ENCODE measurements at regions not wholly inside any gene's neighbourhood (a gene's known extent, or its start where the extent isn't known, plus 50 kb on each side); places are given as distances from the start of the nearest gene placed in this dataset.
"Not testable (repeated sequence)": the region's sequence is repeated elsewhere in the genome, so short reads cannot be mapped to it uniquely, and the experiment has no call there.

- WGBS, 5 donors: 93 to 99% (median 97%) methylated on average over 3 of the region's 3 CpGs
These were observed 303.7 kb downstream of the INHBA start for GRCh38 chr7:41399171-41399570.

GRCh38 chr7:41391818-41392217, 311.1 kb downstream of the INHBA start:
- no peak overlapping the region for H3K27ac ChIP-seq
- TF ChIP-seq, protein P1, sequence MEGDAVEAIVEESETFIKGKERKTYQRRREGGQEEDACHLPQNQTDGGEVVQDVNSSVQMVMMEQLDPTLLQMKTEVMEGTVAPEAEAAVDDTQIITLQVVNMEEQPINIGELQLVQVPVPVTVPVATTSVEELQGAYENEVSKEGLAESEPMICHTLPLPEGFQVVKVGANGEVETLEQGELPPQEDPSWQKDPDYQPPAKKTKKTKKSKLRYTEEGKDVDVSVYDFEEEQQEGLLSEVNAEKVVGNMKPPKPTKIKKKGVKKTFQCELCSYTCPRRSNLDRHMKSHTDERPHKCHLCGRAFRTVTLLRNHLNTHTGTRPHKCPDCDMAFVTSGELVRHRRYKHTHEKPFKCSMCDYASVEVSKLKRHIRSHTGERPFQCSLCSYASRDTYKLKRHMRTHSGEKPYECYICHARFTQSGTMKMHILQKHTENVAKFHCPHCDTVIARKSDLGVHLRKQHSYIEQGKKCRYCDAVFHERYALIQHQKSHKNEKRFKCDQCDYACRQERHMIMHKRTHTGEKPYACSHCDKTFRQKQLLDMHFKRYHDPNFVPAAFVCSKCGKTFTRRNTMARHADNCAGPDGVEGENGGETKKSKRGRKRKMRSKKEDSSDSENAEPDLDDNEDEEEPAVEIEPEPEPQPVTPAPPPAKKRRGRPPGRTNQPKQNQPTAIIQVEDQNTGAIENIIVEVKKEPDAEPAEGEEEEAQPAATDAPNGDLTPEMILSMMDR (IDR thresholded peaks at IDR 0.05 in 8 of 11, conservative IDR thresholded peaks at IDR 0.05 in 3 of 11): no peak
- TF ChIP-seq POLR2A (IDR thresholded peaks at IDR 0.05) (no peak), POLR2AphosphoS5 (IDR thresholded peaks at IDR 0.05) (no peak)
- H3K27me3 ChIP-seq (replicated peaks in 1 of 7): no peaks in the 10 kb centered on the region
- intact Hi-C loops (cut with DNase I; ENCODE audit: low total_unique reads): no loop called here
- H3K4me3 ChIP-seq: no peak overlapping the region
- 74 to 90% (median 82%) methylated on average over 3 of the region's 3 CpGs for WGBS, 5 donors
- H3K36me3 ChIP-seq: no peaks in the 10 kb centered on the region
- peaks cover 0 to 16% (median 0%) of the 10 kb centered on the region in 8 donors for H3K9me3 ChIP-seq
- H3K4me1 ChIP-seq: no peaks in the 10 kb centered on the region
- no peak for DNase-seq

More at GRCh38 chr7:41399171-41399570, 303.7 kb downstream of the INHBA start:
- Histone ChIP-seq H3K27ac (no peak overlapping the region), H3K4me1 (no peaks in the 10 kb centered on the region), H3K9me3 (peaks cover 0 to 16% (median 0%) of the 10 kb centered on the region in 8 donors), H3K27me3 (replicated peaks in 1 of 7) (no peaks in the 10 kb centered on the region), H3K4me3 (no peak overlapping the region), H3K36me3 (no peaks in the 10 kb centered on the region)
- DNase-seq: no peak
- TF ChIP-seq, protein P1 (IDR thresholded peaks at IDR 0.05 in 8 of 11, conservative IDR thresholded peaks at IDR 0.05 in 3 of 11): no peak
- TF ChIP-seq POLR2AphosphoS5 (IDR thresholded peaks at IDR 0.05) (no peak), POLR2A (IDR thresholded peaks at IDR 0.05) (no peak)
- intact Hi-C loops (cut with DNase I; ENCODE audit: low total_unique reads): no loop called here

DNA sequence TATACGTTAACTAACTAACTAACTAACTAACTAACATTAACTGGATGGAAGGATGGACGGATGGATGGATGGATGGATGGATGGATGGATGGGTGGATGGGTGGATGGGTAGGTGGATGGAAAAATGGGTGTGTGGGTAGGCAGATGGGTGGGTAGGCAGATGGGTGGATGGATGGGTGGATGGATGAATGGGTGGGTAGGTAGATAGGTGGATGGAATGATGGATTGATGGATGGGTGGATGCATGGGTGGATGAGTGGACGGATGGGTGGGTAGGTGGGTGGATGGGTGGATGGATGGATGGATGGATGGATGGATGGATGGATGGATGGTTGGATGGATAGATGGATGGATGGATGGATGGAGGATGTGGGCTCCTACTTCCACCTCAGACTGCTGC, 314.0 kb downstream of the INHBA start:
- WGBS, 5 donors: 61 to 91% (median 79%) methylated on average over 3 of the region's 3 CpGs
- H3K4me3 ChIP-seq; H3K36me3 ChIP-seq; H3K9me3 ChIP-seq; DNase-seq; H3K4me1 ChIP-seq; intact Hi-C loops (cut with DNase I; ENCODE audit: low total_unique reads); H3K27ac ChIP-seq; H3K27me3 ChIP-seq (replicated peaks in 1 of 7): not testable (repeated sequence)

DNA sequence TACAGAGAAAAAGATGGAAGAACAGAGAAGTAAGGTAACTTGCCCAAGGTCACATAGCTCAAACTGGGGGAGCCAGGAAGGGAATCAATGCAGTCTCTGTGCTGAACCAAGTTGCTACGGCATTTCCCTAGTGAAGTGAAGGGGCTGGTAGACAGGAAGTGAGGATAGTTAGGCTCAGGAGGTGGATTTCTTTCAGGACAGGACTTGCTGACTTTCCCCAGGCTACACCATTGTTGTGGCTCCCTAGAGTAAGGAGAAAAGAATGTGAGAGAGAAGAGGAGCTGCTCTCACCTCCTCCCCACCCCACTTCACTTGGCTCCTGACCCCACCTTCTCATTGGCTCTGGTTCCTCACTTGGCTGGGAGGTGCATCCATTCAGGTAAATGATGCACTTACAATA, 316.9 kb downstream of the INHBA start:
- Histone ChIP-seq H3K4me1 (no peaks in the 10 kb centered on the region), H3K27ac (no peak overlapping the region), H3K4me3 (no peak overlapping the region), H3K36me3 (no peaks in the 10 kb centered on the region), H3K9me3 (no peaks in the 10 kb centered on the region), H3K27me3 (replicated peaks in 1 of 7) (no peaks in the 10 kb centered on the region)
- 60 to 81% (median 72%) methylated on average over 1 of the region's 1 CpG for WGBS, 5 donors
- intact Hi-C loops (cut with DNase I; ENCODE audit: low total_unique reads): no loop called here
- DNase-seq: no peak
- TF ChIP-seq POLR2AphosphoS5 (IDR thresholded peaks at IDR 0.05) (no peak), POLR2A (IDR thresholded peaks at IDR 0.05) (no peak)
- TF ChIP-seq, protein P1 (IDR thresholded peaks at IDR 0.05 in 8 of 11, conservative IDR thresholded peaks at IDR 0.05 in 3 of 11): no peak

DNA sequence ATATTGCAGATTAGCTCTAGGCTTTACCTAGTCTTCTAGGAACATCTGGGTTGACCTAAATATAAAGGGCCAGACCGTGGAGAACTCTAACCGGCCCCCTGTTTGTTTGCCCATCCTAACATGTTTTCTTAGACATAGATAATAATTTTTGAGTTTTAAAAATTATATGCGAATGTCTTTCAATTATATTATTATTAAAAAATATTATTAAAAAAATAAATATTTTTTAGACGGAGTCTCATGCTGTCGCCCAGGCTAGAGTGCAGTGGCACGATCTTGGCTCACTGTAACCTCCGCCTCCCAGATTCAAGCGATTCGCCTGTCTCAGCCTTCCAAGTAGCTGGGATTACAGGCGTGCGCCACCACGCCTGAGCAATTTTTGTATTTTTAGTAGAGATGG, 318.5 kb downstream of the INHBA start:
- Histone ChIP-seq H3K27me3 (replicated peaks in 1 of 7) (no peaks in the 10 kb centered on the region), H3K4me1 (no peaks in the 10 kb centered on the region), H3K27ac (no peak overlapping the region), H3K4me3 (no peak overlapping the region), H3K36me3 (no peaks in the 10 kb centered on the region), H3K9me3 (no peaks in the 10 kb centered on the region)
- intact Hi-C loops (cut with DNase I; ENCODE audit: low total_unique reads): no loop called here
- no peak for TF ChIP-seq POLR2AphosphoS5 (IDR thresholded peaks at IDR 0.05)
- TF ChIP-seq, protein P1 (IDR thresholded peaks at IDR 0.05 in 8 of 11, conservative IDR thresholded peaks at IDR 0.05 in 3 of 11): no peak
- no peak for TF ChIP-seq POLR2A (IDR thresholded peaks at IDR 0.05)
- WGBS, 5 donors: 86 to 98% (median 94%) methylated on average over 12 of the region's 12 CpGs
- DNase-seq: no peak
